ENCODE measurements at regions not wholly inside any gene's neighbourhood (a gene's known extent, or its start where the extent isn't known, plus 50 kb on each side); places are given as distances from the start of the nearest gene placed in this dataset.

- no peaks in the 10 kb centered on the region for H3K27me3 ChIP-seq (ENCODE audit: insufficient read depth, low read depth, severe bottlenecking)
- DNase-seq, result no peak
- H3K4me3 ChIP-seq (ENCODE audit: low read depth, low read length), result no peak overlapping the region
- TF ChIP-seq CTCF (IDR thresholded peaks at IDR 0.05; ENCODE audit: low read depth, low read length), result no peak
- no peak overlapping the region for H3K27ac ChIP-seq
- H3K9me3 ChIP-seq (ENCODE audit: severe bottlenecking), result no peaks in the 10 kb centered on the region
- no peaks in the 10 kb centered on the region for H3K36me3 ChIP-seq
These were observed 373.5 kb downstream of the TBC1D32 start for GRCh38 chr6:120960761-120961160.

- no peaks in the 10 kb centered on the region for H3K36me3 ChIP-seq
- no peak overlapping the region for H3K4me3 ChIP-seq (ENCODE audit: low read depth, low read length)
- no peak for DNase-seq
These were observed 380.2 kb downstream of the TBC1D32 start for GRCh38 chr6:120954111-120954510.

GRCh38 chr6:120951258-120951657, 383.0 kb downstream of the TBC1D32 start:
- no peak for TF ChIP-seq CTCF (IDR thresholded peaks at IDR 0.05; ENCODE audit: low read depth, low read length)
- Histone ChIP-seq H3K4me3 (ENCODE audit: low read depth, low read length) (no peak overlapping the region), H3K27ac (no peak overlapping the region), H3K9me3 (ENCODE audit: severe bottlenecking) (no peaks in the 10 kb centered on the region), H3K27me3 (ENCODE audit: insufficient read depth, low read depth, severe bottlenecking) (no peaks in the 10 kb centered on the region), H3K36me3 (no peaks in the 10 kb centered on the region)
- DNase-seq, result no peak

More at GRCh38 chr6:120954111-120954510, 380.2 kb downstream of the TBC1D32 start:
- Histone ChIP-seq H3K27me3 (ENCODE audit: insufficient read depth, low read depth, severe bottlenecking) (no peaks in the 10 kb centered on the region), H3K9me3 (ENCODE audit: severe bottlenecking) (no peaks in the 10 kb centered on the region), H3K27ac (peak overlapping the region; percentile 32)
- TF ChIP-seq CTCF (IDR thresholded peaks at IDR 0.05; ENCODE audit: low read depth, low read length), result no peak

GRCh38 chr6:120947111-120947510, 387.2 kb downstream of the TBC1D32 start:
- Histone ChIP-seq H3K36me3 (no peaks in the 10 kb centered on the region), H3K4me3 (ENCODE audit: low read depth, low read length) (no peak overlapping the region), H3K27ac (no peak overlapping the region), H3K27me3 (ENCODE audit: insufficient read depth, low read depth, severe bottlenecking) (no peaks in the 10 kb centered on the region), H3K9me3 (ENCODE audit: severe bottlenecking) (no peaks in the 10 kb centered on the region)
- TF ChIP-seq CTCF (IDR thresholded peaks at IDR 0.05; ENCODE audit: low read depth, low read length), result no peak
- no peak for DNase-seq

GRCh38 chr6:120945905-120946594, 388.2 kb downstream of the TBC1D32 start:
- no peak for TF ChIP-seq CTCF (IDR thresholded peaks at IDR 0.05; ENCODE audit: low read depth, low read length)
- Histone ChIP-seq H3K9me3 (ENCODE audit: severe bottlenecking) (no peaks in the 10 kb centered on the region), H3K27ac (no peak overlapping the region), H3K36me3 (no peaks in the 10 kb centered on the region), H3K4me3 (ENCODE audit: low read depth, low read length) (no peak overlapping the region), H3K27me3 (ENCODE audit: insufficient read depth, low read depth, severe bottlenecking) (no peaks in the 10 kb centered on the region)
- DNase-seq, result no peak
